ENCODE measurements at regions not wholly inside any gene's neighbourhood (a gene's known extent, or its start where the extent isn't known, plus 50 kb on each side); places are given as distances from the start of the nearest gene placed in this dataset.
"Not testable (repeated sequence)": the region's sequence is repeated elsewhere in the genome, so short reads cannot be mapped to it uniquely, and the experiment has no call there.

DNA sequence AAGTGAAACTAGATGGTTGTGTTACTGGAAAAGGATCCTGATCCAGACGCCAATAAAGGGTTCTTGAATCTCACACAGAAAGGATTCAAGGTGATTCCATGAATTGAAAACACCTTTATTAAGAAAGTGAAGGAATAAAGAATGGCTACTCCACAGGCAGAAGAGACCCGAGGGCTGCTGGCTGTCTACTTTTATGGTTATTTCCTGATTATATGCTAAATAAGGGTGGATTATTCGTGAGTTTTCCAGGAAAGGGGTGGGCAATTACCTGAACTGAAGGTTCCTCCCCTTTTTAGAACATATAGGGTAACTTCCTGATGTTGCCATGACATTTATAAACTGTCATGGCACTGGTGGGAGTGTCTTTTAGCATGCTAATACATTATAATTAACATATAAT, 50.9 kb upstream of the WARS2 start:
- intact Hi-C loops (cut with DNase I), result no loop called here
- DNase-seq (ENCODE audit: missing footprints), result no peak

DNA sequence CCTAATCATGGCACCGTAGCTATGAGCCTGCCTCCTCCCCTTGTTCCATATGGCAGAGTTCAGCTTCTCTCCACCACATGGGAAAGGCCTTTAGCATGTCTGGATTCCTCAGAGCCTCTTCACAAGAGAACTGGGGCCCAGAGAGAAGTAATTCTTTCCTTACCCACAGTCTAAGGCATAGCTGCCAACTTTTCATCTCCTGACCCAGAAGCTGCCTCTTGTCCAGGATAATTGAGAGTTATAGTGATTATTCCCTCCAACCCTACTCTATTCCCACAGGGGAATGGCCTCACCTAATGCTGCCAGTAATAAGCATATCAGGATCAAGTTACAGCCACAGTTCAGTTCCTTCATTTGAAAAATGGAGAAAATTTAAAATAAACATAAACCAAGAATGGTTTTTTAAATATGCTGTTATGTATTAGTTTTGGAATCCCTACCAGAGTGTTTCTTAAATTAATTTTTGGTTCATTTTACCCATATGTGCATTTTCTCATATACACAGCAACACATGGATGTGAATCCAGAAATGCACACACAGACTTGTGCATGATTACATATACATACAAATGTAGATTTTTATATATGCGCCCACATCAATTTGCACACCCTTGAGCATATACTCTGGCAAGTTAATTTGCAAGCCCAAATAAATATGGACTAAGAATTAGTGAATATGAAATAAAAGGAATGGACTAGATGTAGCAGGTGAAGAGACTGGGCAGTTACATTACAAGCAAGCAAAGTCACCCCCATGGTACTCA, 63.9 kb upstream of the WARS2 start:
- DNase-seq (ENCODE audit: missing footprints), result no peak
- intact Hi-C loops (cut with DNase I), result no loop called here
- no peak for ATAC-seq

More for the DNA sequence above, 50.9 kb upstream of the WARS2 start:
- no peak for ATAC-seq

DNA sequence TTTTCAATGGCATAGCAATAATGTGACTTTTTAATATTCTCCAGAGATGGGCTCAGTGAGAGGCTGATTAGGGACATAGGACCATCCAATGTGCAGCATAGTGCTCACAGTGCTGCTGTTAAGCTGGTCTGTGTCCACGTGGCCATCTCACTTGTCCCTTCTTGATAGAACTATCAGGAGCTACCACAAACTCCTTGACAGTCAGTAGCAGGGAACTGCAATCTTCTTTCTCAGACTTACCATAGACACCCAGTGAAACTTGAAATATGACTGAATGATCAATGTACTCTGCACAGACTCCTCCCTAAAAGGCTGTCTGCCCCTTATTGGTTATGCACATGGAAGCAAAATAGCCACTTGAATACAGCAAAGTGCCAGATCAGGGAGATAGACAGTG, 64.5 kb upstream of the WARS2 start:
- intact Hi-C loops (cut with DNase I), result no loop called here
- ATAC-seq, result no peak
- no peak for DNase-seq (ENCODE audit: missing footprints)

DNA sequence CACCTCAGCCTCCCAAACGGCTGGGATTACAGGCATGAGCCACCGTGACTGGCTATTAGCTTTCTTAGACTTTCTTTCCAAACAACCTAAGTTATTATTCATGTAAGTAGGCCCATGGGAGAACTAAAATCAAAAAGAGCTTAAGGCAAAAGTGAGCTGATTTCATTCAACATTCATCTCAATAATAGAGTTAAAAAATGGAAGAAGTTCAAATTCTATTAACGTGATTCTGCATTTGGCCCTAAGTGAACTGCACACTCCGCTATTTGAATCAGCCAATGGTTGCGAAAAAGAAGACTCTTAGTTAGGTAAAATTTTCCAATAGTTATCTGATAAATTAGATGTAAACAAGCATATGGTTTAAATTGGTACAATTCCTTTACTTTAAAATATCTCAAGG, 68.6 kb upstream of the WARS2 start:
- intact Hi-C loops (cut with DNase I), result no loop called here
- no peak for ATAC-seq
- DNase-seq (ENCODE audit: missing footprints), result no peak

DNA sequence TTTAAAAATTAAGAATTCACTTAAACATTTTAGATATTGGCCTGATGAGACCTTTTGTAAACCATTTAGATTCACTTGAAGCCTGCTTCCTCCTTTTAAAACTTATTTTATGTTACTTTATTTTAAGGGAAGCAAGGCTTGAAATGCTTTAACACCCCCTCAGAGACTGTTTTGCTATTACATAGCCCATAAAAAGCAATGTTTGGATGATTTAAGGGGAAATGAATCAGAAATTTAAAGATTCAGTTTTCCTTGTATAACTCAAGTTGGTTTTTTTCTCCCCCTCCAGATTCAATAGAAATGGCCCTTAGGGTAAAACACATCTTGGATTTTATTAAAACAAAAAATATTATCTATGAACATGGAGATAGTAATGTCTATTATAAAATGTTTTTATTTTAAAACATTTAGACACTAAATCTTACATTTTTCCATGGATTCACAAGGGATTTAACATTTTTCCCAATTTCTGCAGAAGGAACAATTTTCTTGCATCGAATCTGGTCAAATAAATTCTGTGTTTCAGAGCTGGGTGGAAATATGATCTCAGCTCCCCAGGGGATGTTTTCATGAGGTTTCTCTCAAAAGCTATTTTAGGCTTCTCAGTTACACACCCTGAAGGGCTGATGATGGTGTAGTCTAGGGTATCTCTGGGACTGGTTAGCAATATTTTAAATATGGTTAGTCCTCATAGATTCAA, 69.3 kb upstream of the WARS2 start:
- ATAC-seq, result no peak
- intact Hi-C loops (cut with DNase I), result no loop called here

DNA sequence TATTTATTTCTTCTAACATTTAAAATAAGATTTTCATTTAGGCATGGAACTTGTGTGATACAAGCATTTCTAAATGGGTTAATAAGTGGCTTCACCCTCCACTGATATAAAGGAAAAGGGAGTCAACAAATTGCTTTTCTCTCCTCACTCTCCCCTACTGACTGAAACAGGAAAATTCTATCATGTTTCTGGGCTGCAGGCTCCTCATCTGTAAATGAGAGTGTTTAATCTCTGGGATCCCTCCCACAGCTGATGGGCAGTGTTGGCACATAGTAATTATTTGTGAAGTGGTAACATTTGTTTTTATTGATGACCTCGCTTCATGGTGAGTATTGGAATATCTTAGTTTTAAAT, 69.8 kb upstream of the WARS2 start:
- ATAC-seq (no peak), DNase-seq (ENCODE audit: missing footprints) (no peak)
- intact Hi-C loops (cut with DNase I), result no loop called here

More for the DNA sequence above, 69.3 kb upstream of the WARS2 start:
- no peak for DNase-seq (ENCODE audit: missing footprints)

DNA sequence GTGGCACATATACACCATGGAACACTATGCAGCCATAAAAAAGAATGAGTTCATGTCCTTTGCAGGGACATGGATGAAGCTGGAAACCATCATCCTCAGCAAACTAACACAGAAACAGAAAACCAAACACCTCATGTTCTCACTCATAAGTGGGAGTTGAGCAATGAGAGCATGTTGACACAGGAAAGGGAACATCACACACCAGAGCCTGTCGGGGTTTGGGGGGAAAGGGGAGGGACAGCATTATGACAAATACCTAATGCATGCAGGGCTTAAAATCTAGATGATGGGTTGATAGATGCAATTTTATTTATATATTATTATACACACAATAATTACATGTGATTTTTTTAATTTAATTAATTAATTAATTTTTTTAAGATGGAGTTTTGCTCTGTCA, 72.8 kb upstream of the WARS2 start:
- DNase-seq (ENCODE audit: missing footprints); intact Hi-C loops (cut with DNase I): not testable (repeated sequence)

DNA sequence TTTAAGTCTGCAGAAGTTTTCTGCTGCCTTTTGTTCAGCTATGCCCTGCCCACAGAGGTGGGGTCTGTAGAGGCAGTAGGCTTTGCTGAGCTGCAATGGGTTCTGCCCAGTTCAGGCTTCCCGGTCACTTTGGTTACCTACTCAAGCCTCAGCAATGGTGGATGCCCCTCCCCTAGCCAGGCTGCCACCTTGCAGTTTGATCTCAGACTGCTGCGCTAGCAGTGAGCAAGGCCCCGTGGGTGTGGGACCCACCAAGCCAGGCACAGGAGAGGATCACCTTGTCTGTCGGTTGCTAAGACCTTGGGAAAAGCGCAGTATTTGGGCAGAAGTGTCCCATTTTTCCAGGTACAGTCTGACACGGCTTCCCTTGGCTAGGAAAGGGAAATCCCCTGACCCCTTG, 74.5 kb upstream of the WARS2 start:
- DNase-seq (ENCODE audit: missing footprints); ATAC-seq; intact Hi-C loops (cut with DNase I): not testable (repeated sequence)

More for the DNA sequence above, 72.8 kb upstream of the WARS2 start:
- not testable (repeated sequence) for ATAC-seq

DNA sequence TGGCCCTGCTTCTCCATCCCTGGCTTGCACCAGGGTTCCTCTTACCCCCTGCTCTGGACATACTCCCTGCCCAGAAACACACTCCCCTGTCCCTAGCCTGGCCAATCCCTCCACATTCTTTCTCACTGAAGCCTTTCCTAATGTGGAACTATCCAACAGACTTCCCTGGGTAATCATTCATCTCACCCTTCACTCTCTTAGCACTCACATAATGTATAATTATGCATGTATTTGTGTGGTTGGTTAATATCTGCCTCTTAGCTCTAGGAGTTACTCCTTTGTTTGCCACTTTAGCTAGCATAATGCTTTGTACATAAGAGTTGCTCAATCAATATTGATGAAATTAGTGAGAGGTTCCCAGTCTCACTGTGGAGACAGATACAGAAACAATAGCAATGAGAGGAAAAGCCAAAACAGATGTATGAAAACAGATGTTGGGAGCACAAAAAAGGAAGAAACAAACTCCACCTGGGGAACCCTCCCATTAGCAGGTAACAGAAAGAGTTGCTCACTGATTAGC, 76.9 kb upstream of the WARS2 start:
- DNase-seq (ENCODE audit: missing footprints) (no peak), ATAC-seq (no peak)
- intact Hi-C loops (cut with DNase I), result no loop called here

DNA sequence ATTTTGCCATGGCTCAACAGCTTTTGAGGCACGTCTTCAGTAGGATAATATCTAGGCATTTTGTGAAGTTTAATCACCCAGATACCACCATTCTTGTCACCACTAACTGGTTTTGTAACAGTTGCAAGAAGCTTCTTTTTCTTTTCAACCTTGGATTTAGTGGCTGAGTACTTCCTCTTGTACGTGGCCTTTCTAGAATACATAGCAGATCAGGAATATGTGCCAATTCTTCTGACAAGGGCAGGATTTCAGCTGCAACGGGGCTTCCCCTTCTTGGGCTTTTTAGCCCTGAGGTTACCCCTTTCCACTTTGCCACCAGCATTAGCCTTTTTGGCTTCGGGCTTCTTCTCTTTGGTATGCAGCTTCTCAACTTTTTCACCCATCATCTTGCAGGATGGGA, 79.3 kb upstream of the WARS2 start:
- DNase-seq (ENCODE audit: missing footprints), result no peak
- intact Hi-C loops (cut with DNase I), result no loop called here
- ATAC-seq, result no peak

DNA sequence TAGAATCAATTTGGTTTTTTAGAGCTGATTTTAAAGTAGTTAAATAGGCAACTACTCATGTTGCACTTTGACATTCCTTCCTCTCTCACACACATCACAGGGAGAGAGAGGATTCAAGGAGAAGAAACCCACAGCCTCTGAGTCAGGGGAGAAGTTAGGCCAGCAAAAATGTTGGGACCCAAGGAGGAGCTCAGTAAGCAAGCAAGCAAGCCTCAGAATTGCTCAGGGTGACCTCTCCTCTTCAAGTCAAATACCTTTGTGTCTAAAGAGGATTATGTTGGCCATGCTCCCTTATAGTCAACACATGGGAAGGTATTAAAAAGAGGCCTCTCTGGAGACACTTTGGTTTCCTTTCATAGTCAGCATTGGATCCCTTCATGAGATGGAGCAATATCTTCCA, 80.5 kb upstream of the WARS2 start:
- intact Hi-C loops (cut with DNase I), result no loop called here
- ATAC-seq (no peak), DNase-seq (ENCODE audit: missing footprints) (no peak)

DNA sequence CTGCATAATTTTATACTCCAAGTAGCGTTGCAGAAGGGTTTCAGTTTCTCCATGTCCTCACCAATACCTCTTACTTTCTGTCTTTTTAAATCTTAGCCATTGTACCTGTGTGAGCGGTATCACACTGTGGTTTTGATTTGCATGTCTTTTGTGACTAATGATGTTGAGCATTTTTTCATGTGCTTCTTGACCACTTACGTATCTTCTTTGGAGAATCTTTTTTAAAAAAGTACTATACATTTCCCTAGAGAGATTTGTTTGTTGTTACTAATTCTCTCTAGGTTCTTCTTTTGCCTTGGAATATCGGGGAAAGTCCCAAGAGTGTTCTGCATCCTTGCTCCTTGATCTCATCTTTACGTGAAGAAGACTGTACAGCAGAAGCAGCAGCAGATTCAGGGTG, 81.8 kb upstream of the WARS2 start:
- ATAC-seq, result no peak
- no peak for DNase-seq (ENCODE audit: missing footprints)
- intact Hi-C loops (cut with DNase I), result no loop called here

DNA sequence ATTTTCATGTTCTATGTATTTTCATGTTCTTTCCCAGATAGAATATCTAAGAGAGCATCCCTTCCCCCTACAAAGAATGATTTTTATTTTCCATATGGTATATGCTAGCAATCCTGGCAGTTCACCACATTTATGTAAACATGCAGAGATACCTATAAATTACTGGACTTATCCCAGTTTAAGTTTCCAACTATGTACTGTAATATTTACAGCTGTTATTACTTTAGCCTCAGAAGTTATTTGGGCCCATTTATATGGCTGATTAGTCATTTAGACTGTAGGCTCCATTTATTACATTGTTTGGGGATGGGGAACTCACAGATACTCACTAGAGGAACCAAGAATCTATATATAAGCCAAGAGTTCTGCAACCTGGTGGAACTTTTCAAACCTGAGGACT, 84.8 kb upstream of the WARS2 start:
- DNase-seq (ENCODE audit: missing footprints), result no peak
- no peak for ATAC-seq
- intact Hi-C loops (cut with DNase I), result no loop called here

DNA sequence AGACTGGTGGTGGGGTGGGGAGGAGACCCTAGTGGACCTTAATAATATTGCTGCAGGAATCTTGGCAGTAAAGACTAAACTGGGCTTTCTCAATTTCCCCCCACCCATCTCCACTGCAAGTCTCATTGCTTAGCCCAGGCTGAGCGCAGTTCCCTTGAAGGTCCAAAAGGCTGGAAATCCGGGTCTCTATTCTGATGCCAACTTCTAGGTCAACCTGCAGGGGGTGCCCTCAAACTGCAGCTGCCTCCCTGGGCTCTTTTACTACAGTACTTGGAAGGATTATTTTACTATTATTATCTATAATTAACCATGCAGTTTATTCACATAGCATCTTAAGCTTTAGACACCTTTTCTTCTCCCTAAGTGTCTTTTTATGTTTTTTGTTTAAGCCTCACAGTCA, 85.4 kb upstream of the WARS2 start:
- intact Hi-C loops (cut with DNase I), result no loop called here
- DNase-seq (ENCODE audit: missing footprints), result no peak
- no peak for ATAC-seq

DNA sequence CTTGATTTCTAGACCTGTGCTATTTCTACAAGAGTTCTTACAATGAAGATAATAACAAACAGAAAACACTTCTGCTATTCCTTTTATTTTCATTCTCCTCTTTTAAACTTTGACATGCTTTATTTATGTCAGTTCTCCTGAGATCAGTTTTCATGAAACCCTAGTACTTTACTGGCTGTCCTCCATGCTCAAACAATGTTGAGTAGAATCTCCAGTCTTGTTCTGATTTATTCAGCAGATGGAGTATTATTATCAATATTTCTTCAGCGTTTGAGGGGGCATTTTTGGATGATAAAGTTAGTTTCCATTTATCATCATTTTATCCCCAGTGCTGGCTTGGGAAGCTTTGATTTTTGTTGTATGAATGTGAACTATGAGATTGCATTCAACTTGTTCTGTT, 85.9 kb upstream of the WARS2 start:
- no peak for ATAC-seq
- intact Hi-C loops (cut with DNase I), result no loop called here

DNA sequence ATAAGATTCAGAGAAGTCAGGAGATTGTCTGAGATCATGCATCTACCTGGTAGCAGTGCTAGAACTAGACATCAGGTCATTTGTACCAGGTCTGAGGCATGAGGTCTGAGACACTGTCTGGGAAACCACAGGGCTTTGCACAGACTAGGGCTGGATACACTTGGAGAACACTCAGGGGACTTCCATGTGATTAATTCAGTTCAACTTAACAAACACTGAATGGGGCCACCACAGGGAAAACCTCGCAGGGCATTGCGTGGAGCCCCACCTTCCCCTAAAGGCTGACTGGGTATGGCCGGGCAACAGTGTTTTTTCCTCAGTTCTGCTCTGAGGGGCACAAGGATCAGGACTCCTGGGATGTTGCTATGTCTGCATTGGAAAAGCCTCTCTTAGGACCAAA, 86.5 kb upstream of the WARS2 start:
- intact Hi-C loops (cut with DNase I), result no loop called here
- no peak for DNase-seq (ENCODE audit: missing footprints)
- ATAC-seq, result no peak

More for the DNA sequence above, 85.9 kb upstream of the WARS2 start:
- no peak for DNase-seq (ENCODE audit: missing footprints)

DNA sequence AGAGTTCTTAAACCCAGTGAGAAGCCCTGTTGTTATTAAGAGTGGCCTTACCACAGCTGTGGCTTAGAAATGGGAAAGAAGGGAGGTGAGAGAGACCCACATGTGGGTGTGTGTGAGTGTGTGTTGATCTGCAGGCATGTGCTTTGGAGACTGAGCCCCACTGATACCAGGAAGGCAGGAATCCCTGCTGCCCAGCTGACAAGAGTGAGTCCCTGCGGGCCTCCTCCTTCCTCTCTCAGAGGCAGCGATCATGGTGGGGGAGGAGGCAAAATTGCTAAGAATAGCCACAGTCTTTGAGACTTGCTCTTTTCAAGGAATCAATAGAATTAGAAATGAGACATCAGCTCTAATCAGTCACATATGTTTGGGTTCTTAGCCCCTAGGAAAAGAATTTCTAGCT, 87.0 kb upstream of the WARS2 start:
- intact Hi-C loops (cut with DNase I), result no loop called here
- no peak for ATAC-seq
- DNase-seq (ENCODE audit: missing footprints), result no peak

DNA sequence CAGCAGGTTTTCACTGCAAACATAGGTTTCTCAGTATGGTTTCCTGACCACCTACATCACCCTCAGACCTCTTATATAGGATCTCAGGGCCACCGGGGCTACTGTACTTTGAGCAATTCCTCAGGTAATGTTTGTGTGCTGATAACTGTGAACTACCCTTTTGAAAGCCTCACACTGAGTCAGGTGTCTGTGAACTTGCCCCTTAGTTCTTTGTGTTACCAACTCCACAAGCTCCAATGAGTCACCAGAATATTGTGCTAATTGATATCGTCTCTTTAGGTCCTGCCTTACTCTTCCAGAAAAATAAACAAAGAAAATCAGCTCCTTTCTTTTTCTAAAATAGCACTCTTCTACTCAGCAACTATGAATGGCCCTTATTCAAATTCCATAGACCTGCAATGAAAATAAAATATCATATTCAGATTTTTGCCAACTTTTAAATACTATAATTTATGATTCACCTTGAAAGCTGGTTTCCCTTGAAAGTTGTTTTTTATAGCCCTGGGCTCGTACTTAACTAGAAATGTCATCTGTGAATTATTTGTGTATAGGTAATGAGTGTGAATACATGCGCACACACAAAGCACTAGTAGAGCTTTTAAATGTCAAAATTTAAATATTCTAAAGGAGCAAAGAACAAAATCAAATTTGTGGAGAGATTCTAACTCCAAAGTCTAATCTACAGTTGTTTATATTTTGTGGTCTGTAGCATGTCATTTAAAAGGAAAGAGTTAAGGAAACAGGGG, 88.1 kb upstream of the WARS2 start:
- ATAC-seq (no peak), DNase-seq (ENCODE audit: missing footprints) (no peak)
- intact Hi-C loops (cut with DNase I), result no loop called here

DNA sequence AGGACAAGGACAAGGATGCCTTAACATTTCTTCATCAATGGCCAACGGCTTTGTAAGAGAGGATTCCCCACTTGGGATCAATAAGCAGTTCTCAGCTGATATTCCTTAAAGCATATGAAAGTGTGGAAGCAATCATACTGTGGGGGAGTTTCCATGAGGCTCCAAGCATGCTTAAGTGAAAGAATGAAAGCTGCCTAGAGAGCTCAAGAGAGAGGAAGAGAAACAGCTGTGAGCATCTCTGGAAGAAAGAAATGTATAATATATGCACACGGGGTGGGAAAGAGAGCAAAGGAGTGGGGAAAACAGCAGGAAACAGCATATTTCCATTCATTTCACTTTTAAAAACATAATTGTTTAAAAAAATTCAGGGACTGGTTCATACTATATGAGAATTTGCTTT, 94.7 kb upstream of the WARS2 start:
- no peak for ATAC-seq
- DNase-seq (ENCODE audit: missing footprints), result no peak
- intact Hi-C loops (cut with DNase I), result no loop called here

DNA sequence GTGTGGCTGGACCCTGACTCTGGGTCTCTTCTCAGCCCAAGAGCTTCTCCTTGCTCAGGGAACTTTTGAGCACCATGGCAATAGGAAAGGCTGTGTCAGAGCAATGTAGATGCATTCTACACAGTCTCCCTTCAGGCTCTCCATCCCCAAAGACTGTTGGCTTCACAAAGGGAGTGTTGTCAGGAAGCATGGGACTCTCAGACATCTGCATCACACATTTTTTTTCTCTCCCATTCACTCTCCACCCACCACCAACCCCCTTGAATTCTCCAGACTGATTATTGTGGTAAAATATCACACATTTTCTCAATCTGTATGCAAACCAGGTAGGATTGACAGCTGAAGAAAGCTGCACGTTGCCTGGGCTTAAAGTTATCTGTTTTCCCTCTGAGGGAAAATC, 105.4 kb upstream of the WARS2 start:
- intact Hi-C loops (cut with DNase I), result no loop called here
- ATAC-seq (no peak), DNase-seq (ENCODE audit: missing footprints) (no peak)

Data from Right ventricle myocardium inferior (tissue), 1 donor.